H1 (cell line): ENCODE measurements at regions not wholly inside any gene's neighbourhood (a gene's known extent, or its start where the extent isn't known, plus 50 kb on each side); places are given as distances from the start of the nearest gene placed in this dataset.

Experiments
- GTF2F1 ChIP-seq: IDR thresholded peaks from 2 replicates; pipeline ENCODE4 v1.6.1; 2012; ENCODE audit warnings: low read depth, low read length, improper control_type of control experiment, borderline replicate concordance
- RAD21 ChIP-seq, 2 experiments: IDR thresholded peaks in 1 of 2; conservative IDR thresholded peaks in 1 of 2; 2 replicates each; pipeline ENCODE4 v1.6.1; 2011; ENCODE audit warnings: low read depth in 2 of 2, low read length in 2 of 2, improper control_type of control experiment in 1 of 2, inconsistent platforms in 1 of 2, mild to moderate bottlenecking in 1 of 2, moderate library complexity in 1 of 2
- SIN3A ChIP-seq, 2 experiments: IDR thresholded peaks in 1 of 2; conservative IDR thresholded peaks in 1 of 2; 2 replicates each; pipeline ENCODE4 v1.6.1; 2011 to 2012; ENCODE audit warnings: low read length in 2 of 2, improper control_type of control experiment in 1 of 2, low read depth in 1 of 2, mild to moderate bottlenecking in 1 of 2
- SRF ChIP-seq: IDR thresholded peaks from 2 replicates; pipeline ENCODE4 v1.6.1; 2011; ENCODE audit warnings: mild to moderate bottlenecking, low read depth, low read length, moderate library complexity

- TF ChIP-seq SRF = no peak
- no peak for TF ChIP-seq RAD21 (IDR thresholded peaks at IDR 0.05 in 1 of 2, conservative IDR thresholded peaks at IDR 0.05 in 1 of 2; ENCODE audit: low read depth in 2 of 2, low read length in 2 of 2)
- TF ChIP-seq GTF2F1 = no peak
- TF ChIP-seq SIN3A (conservative IDR thresholded peaks at IDR 0.05 in 1 of 2, IDR thresholded peaks at IDR 0.05 in 1 of 2; ENCODE audit: low read depth in 1 of 2, low read length in 2 of 2) = no peak
- TF ChIP-seq, all 59 proteins: peak for 0
These were observed 1097.5 kb upstream of the TMPRSS15 start (continued) for GRCh38 chr21:19501115-19501514.
